Trophoblast cell (in vitro differentiated cells and primary cell): ENCODE measurements at regions not wholly inside any gene's neighbourhood (a gene's known extent, or its start where the extent isn't known, plus 50 kb on each side); places are given as distances from the start of the nearest gene placed in this dataset.

Experiments used
- DNase-seq, 2 donors: peaks; one replicate each; pipeline ENCODE4 v3.0.0-alpha.2; 2016
- H2AFZ ChIP-seq: 2 replicates; pipeline ENCODE4 v1.6.1; 2013; ENCODE audit warnings: low read length, moderate library complexity, mild to moderate bottlenecking; ENCODE audit not compliant: insufficient read depth, poor library complexity
- H2AK5ac ChIP-seq: 2 replicates; pipeline ENCODE4 v1.6.1; 2013; ENCODE audit warnings: mild to moderate bottlenecking, low read length
- H2BK120ac ChIP-seq: 2 replicates; pipeline ENCODE4 v1.6.1; 2013; ENCODE audit warnings: low read length, mild to moderate bottlenecking, moderate library complexity; ENCODE audit not compliant: insufficient read depth, poor library complexity
- H2BK12ac ChIP-seq: 2 replicates; pipeline ENCODE4 v1.6.1; 2013; ENCODE audit warnings: mild to moderate bottlenecking, low read length, moderate library complexity
- H2BK5ac ChIP-seq: 2 replicates; pipeline ENCODE4 v1.6.1; 2013; ENCODE audit warnings: low read length, low read depth, moderate library complexity, mild to moderate bottlenecking; ENCODE audit not compliant: poor library complexity
- H3K14ac ChIP-seq: 2 replicates; pipeline ENCODE4 v1.6.1; 2013; ENCODE audit warnings: mild to moderate bottlenecking, low read length
- H3K18ac ChIP-seq: 2 replicates; pipeline ENCODE4 v1.6.1; 2013; ENCODE audit warnings: mild to moderate bottlenecking, low read length
- H3K23ac ChIP-seq: 2 replicates; pipeline ENCODE4 v1.6.1; 2013; ENCODE audit warnings: low read length
- H3K27ac ChIP-seq: 2 replicates; pipeline ENCODE4 v1.5.1; 2013; ENCODE audit warnings: low read depth, mild to moderate bottlenecking, inconsistent platforms, low read length, moderate library complexity
- H3K27me3 ChIP-seq: 2 replicates; pipeline ENCODE4 v1.6.1; 2013; ENCODE audit warnings: inconsistent platforms, mild to moderate bottlenecking, low read length, moderate library complexity; ENCODE audit not compliant: insufficient read depth
- H3K36me3 ChIP-seq, 2 experiments: 1 replicate in 1 of 2; 2 replicates in 1 of 2; pipeline ENCODE4 v1.6.1; 2013; ENCODE audit warnings: low read length in 2 of 2, mild to moderate bottlenecking in 2 of 2, moderate library complexity in 1 of 2; ENCODE audit not compliant: insufficient read depth in 2 of 2, control insufficient read depth in 1 of 2
- H3K4ac ChIP-seq: 2 replicates; pipeline ENCODE4 v1.6.1; 2013; ENCODE audit warnings: low read depth, mild to moderate bottlenecking, low read length, moderate library complexity
- H3K4me1 ChIP-seq, 2 experiments: 1 replicate in 1 of 2; 2 replicates in 1 of 2; pipeline ENCODE4 v1.6.1; 2013; ENCODE audit warnings: low read length in 2 of 2, mild to moderate bottlenecking in 2 of 2, moderate library complexity in 1 of 2; ENCODE audit not compliant: insufficient read depth in 2 of 2, control insufficient read depth in 1 of 2
- H3K4me2 ChIP-seq: 2 replicates; pipeline ENCODE4 v1.6.1; 2013; ENCODE audit warnings: inconsistent platforms, mild to moderate bottlenecking, low read length, moderate library complexity
- H3K4me3 ChIP-seq: 2 replicates; pipeline ENCODE4 v1.5.1; 2013; ENCODE audit warnings: mild to moderate bottlenecking, low read depth, low read length, inconsistent platforms
- H3K79me1 ChIP-seq: one replicate; pipeline ENCODE4 v1.6.1; 2013; ENCODE audit warnings: low read length
- H3K79me2 ChIP-seq: 2 replicates; pipeline ENCODE4 v1.6.1; 2013; ENCODE audit warnings: low read length, mild to moderate bottlenecking; ENCODE audit not compliant: control insufficient read depth, insufficient read depth, poor library complexity
- H3K9ac ChIP-seq: 2 replicates; pipeline ENCODE4 v1.6.1; 2013; ENCODE audit warnings: mild to moderate bottlenecking, low read length
- H3K9me3 ChIP-seq: 2 replicates; pipeline ENCODE4 v1.6.1; 2013; ENCODE audit warnings: low read depth, mild to moderate bottlenecking, control low read depth, inconsistent platforms, low read length; ENCODE audit not compliant: insufficient read depth
- H4K12ac ChIP-seq: 2 replicates; pipeline ENCODE4 v1.6.1; 2013; ENCODE audit warnings: low read depth, mild to moderate bottlenecking, low read length, moderate library complexity
- H4K8ac ChIP-seq: 2 replicates; pipeline ENCODE4 v1.6.1; 2013; ENCODE audit warnings: low read depth, mild to moderate bottlenecking, low read length, moderate library complexity
- H4K91ac ChIP-seq: one replicate; pipeline ENCODE4 v1.6.1; 2013; ENCODE audit warnings: low read depth, mild to moderate bottlenecking, low read length, moderate library complexity
- WGBS: extraction: QIAGEN DNeasy Blood & Tissue Kit; methylation state at CpG from one replicate; pipeline ENCODE4 v1.1.7; 2013; ENCODE audit warnings: missing lambda C conversion rate; ENCODE audit not compliant: insufficient read length, insufficient coverage; ENCODE audit errors: extremely low coverage; 5-methylcytosine and 5-hydroxymethylcytosine counted together

DNA sequence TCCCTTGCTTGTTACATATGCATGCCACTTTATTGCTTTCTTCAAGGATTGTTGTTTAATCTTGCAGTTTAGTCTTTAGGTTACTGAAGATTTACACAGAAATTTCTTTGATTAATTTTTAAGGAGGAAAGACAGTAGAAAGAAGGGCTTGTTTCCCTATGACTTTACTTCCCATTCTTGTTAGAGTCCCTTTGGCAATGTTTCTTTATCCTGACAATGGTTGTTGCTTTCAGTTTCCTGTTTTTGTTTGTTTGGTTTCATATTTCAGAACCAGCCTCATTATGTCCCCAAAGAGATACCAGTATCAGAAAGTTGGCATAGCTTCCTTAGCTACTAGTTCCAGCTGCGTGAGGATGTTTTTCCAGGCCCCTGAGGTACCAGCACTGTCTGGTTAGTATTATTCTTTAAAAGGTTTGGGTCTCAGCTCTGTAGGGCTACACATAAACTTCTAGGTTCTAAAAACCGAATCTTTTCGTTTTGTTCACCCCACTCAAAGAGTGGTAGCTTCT lies 61.3 kb upstream of the UNC5C start:
- Histone ChIP-seq H3K18ac (no peak overlapping the region), H3K4ac (no peak overlapping the region), H4K8ac (no peak overlapping the region), H4K12ac (no peak overlapping the region), H3K79me1 (no peaks in the 10 kb centered on the region), H2AFZ (no peak overlapping the region), H2AK5ac (no peak overlapping the region), H2BK12ac (no peak overlapping the region), H3K79me2 (no peaks in the 10 kb centered on the region), H3K14ac (no peak overlapping the region), H2BK120ac (no peak overlapping the region), H3K4me1 (no peaks in the 10 kb centered on the region), H3K27ac (no peak overlapping the region), H4K91ac (no peak overlapping the region), H3K4me2 (no peak overlapping the region), H2BK5ac (no peak overlapping the region), H3K36me3 (no peaks in the 10 kb centered on the region), H3K27me3 (no peaks in the 10 kb centered on the region), H3K9ac (no peak overlapping the region), H3K4me3 (no peak overlapping the region), H3K23ac (no peak overlapping the region), H3K9me3 (no peaks in the 10 kb centered on the region)
- DNase-seq: no peak
- WGBS: no CpG with 5 or more reads among the region's 3 CpGs

DNA sequence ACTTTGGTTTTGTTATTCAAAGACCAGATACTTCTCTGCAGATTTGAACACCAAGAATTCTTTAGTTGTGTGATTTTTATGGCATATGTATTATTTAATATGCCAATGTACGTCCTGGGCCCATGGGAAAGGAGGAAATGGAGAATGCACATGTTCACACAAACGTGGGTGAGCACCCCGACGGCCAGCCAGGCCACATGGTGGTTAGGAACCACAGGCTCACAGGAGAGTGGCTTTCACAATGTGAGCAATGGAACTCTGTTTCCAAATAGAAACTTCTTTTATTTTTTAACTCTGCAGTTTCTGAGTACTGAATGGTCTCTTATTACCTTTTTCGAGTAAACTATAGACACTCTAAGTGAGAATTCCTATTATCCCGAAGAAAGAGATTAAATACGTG lies 58.0 kb upstream of the UNC5C start:
- H2BK120ac ChIP-seq: no peak overlapping the region
- H3K36me3 ChIP-seq: no peaks in the 10 kb centered on the region
- H4K91ac ChIP-seq: no peak overlapping the region
- no peaks in the 10 kb centered on the region for H3K4me1 ChIP-seq
- H2BK5ac ChIP-seq: no peak overlapping the region
- H2AK5ac ChIP-seq: no peak overlapping the region
- no peak overlapping the region for H3K4me2 ChIP-seq
- DNase-seq: no peak
- H3K4me3 ChIP-seq: no peak overlapping the region
- H3K27me3 ChIP-seq: no peaks in the 10 kb centered on the region
- no peak overlapping the region for H3K23ac ChIP-seq
- no peaks in the 10 kb centered on the region for H3K79me2 ChIP-seq
- H3K27ac ChIP-seq: no peak overlapping the region
- H4K8ac ChIP-seq: no peak overlapping the region
- H3K79me1 ChIP-seq: no peaks in the 10 kb centered on the region
- no peak overlapping the region for H2BK12ac ChIP-seq
- no peak overlapping the region for H3K4ac ChIP-seq
- no CpG with 5 or more reads among the region's 7 CpGs for WGBS
- H3K18ac ChIP-seq: no peak overlapping the region
- no peak overlapping the region for H4K12ac ChIP-seq
- H2AFZ ChIP-seq: no peak overlapping the region
- no peaks in the 10 kb centered on the region for H3K9me3 ChIP-seq
- no peak overlapping the region for H3K14ac ChIP-seq
- no peak overlapping the region for H3K9ac ChIP-seq

DNA sequence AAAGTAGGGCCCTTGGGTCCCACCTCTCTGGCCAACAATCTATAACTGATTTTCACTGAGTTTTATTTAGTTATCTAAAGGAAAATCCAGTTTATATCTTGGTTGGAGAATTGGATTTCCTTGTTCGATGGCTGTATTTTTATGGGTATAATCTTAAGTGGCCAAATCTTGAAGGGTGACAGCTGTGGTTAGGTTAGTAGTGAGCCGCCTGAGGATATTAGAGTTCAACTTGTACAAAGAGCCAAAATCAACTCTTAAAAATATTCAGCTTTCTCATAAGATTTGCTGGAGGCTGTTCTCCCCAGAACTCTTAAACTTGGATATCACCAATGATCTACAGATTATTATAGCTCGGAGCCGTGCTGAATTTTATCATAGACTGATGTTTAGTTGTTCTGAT lies 54.6 kb upstream of the UNC5C start:
- H2BK12ac ChIP-seq: no peak overlapping the region
- no peaks in the 10 kb centered on the region for H3K79me1 ChIP-seq
- no peak overlapping the region for H3K23ac ChIP-seq
- no peak overlapping the region for H2BK5ac ChIP-seq
- H3K36me3 ChIP-seq: no peaks in the 10 kb centered on the region
- H2AFZ ChIP-seq: no peak overlapping the region
- WGBS: no CpG with 5 or more reads among the region's 4 CpGs
- H3K27me3 ChIP-seq: no peaks in the 10 kb centered on the region
- no peak for DNase-seq
- H3K9ac ChIP-seq: no peak overlapping the region
- no peak overlapping the region for H3K4me2 ChIP-seq
- no peak overlapping the region for H4K8ac ChIP-seq
- no peak overlapping the region for H3K27ac ChIP-seq
- H3K18ac ChIP-seq: no peak overlapping the region
- H3K79me2 ChIP-seq: no peaks in the 10 kb centered on the region
- no peak overlapping the region for H3K4ac ChIP-seq
- no peak overlapping the region for H4K12ac ChIP-seq
- no peak overlapping the region for H2BK120ac ChIP-seq
- no peaks in the 10 kb centered on the region for H3K9me3 ChIP-seq
- no peak overlapping the region for H3K14ac ChIP-seq
- H3K4me3 ChIP-seq: no peak overlapping the region
- no peaks in the 10 kb centered on the region for H3K4me1 ChIP-seq
- no peak overlapping the region for H4K91ac ChIP-seq
- H2AK5ac ChIP-seq: no peak overlapping the region

- Histone ChIP-seq H2BK12ac (no peak overlapping the region), H3K79me2 (no peaks in the 10 kb centered on the region), H3K27me3 (no peaks in the 10 kb centered on the region), H3K4me3 (no peak overlapping the region), H4K91ac (no peak overlapping the region), H3K23ac (no peak overlapping the region), H3K4me2 (no peak overlapping the region), H3K79me1 (no peaks in the 10 kb centered on the region), H2AFZ (no peak overlapping the region), H3K27ac (no peak overlapping the region), H4K12ac (no peak overlapping the region), H2AK5ac (no peak overlapping the region), H3K9ac (no peak overlapping the region), H4K8ac (no peak overlapping the region), H3K4ac (no peak overlapping the region), H3K4me1 (no peaks in the 10 kb centered on the region), H3K9me3 (no peaks in the 10 kb centered on the region), H3K14ac (no peak overlapping the region), H2BK5ac (no peak overlapping the region), H3K18ac (no peak overlapping the region), H2BK120ac (no peak overlapping the region), H3K36me3 (no peaks in the 10 kb centered on the region)
- DNase-seq: no peak
- WGBS: no CpG with 5 or more reads among the region's 3 CpGs
These were observed 54.1 kb upstream of the UNC5C start for GRCh38 chr4:95602872-95603271.
